Neural crest cell (in vitro differentiated cells): ENCODE measurements at regions not wholly inside any gene's neighbourhood (a gene's known extent, or its start where the extent isn't known, plus 50 kb on each side); places are given as distances from the start of the nearest gene placed in this dataset.
A peak's percentile ranks its signal among the peaks of the same experiment; 100 is the strongest.

Experiments
- DNase-seq: peaks from one replicate; pipeline ENCODE4 v3.0.0; 2021; ENCODE audit warnings: low read depth, mixed read lengths, low spot score
- H3K27ac Mint-ChIP-seq: one replicate; pipeline ENCODE4 v1.8.0; 2021; ENCODE audit warnings: mild to moderate bottlenecking, mixed read lengths; ENCODE audit not compliant: unreplicated experiment
- H3K27me3 Mint-ChIP-seq: 2 replicates; pipeline ENCODE4 v1.8.0; 2021; ENCODE audit warnings: low read depth, mild to moderate bottlenecking, mixed read lengths
- H3K36me3 Mint-ChIP-seq: 2 replicates; pipeline ENCODE4 v1.8.0; 2021; ENCODE audit warnings: low read depth, mild to moderate bottlenecking, mixed read lengths
- H3K4me1 Mint-ChIP-seq: 2 replicates; pipeline ENCODE4 v1.8.0; 2021; ENCODE audit warnings: mixed read lengths
- H3K4me3 Mint-ChIP-seq: one replicate; pipeline ENCODE4 v1.8.0; 2021; ENCODE audit warnings: mild to moderate bottlenecking, mixed read lengths
- H3K9me3 Mint-ChIP-seq: 2 replicates; pipeline ENCODE4 v1.8.0; 2021; ENCODE audit warnings: mixed read lengths
- TF ChIP-seq, protein P1 (sequence below): fragments of 200-600 bp; sonication (generic); conservative IDR thresholded peaks from 2 replicates; pipeline ENCODE4 v1.5.0; 2021; ENCODE audit warnings: antibody characterized with exemption, mild to moderate bottlenecking

GRCh38 chr16:13291591-13292333, 390.4 kb downstream of the SHISA9 start:
- TF ChIP-seq, protein P1, sequence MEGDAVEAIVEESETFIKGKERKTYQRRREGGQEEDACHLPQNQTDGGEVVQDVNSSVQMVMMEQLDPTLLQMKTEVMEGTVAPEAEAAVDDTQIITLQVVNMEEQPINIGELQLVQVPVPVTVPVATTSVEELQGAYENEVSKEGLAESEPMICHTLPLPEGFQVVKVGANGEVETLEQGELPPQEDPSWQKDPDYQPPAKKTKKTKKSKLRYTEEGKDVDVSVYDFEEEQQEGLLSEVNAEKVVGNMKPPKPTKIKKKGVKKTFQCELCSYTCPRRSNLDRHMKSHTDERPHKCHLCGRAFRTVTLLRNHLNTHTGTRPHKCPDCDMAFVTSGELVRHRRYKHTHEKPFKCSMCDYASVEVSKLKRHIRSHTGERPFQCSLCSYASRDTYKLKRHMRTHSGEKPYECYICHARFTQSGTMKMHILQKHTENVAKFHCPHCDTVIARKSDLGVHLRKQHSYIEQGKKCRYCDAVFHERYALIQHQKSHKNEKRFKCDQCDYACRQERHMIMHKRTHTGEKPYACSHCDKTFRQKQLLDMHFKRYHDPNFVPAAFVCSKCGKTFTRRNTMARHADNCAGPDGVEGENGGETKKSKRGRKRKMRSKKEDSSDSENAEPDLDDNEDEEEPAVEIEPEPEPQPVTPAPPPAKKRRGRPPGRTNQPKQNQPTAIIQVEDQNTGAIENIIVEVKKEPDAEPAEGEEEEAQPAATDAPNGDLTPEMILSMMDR = no peak
- H3K27me3 Mint-ChIP-seq = peaks cover 27% of the 10 kb centered on the region
- H3K4me3 Mint-ChIP-seq = no peak overlapping the region
- H3K36me3 Mint-ChIP-seq = no peaks in the 10 kb centered on the region
- H3K9me3 Mint-ChIP-seq = peaks cover 2% of the 10 kb centered on the region
- H3K27ac Mint-ChIP-seq = no peak overlapping the region
- DNase-seq = peak; percentile 18
- no peaks in the 10 kb centered on the region for H3K4me1 Mint-ChIP-seq

- Mint-ChIP-seq H3K36me3 (no peaks in the 10 kb centered on the region), H3K27me3 (peaks cover 26% of the 10 kb centered on the region), H3K9me3 (peaks cover 2% of the 10 kb centered on the region), H3K4me3 (no peak overlapping the region), H3K4me1 (no peaks in the 10 kb centered on the region), H3K27ac (no peak overlapping the region)
- TF ChIP-seq, protein P1 = no peak
- no peak for DNase-seq
These were observed 394.8 kb downstream of the SHISA9 start for GRCh38 chr16:13296206-13296605.

DNA sequence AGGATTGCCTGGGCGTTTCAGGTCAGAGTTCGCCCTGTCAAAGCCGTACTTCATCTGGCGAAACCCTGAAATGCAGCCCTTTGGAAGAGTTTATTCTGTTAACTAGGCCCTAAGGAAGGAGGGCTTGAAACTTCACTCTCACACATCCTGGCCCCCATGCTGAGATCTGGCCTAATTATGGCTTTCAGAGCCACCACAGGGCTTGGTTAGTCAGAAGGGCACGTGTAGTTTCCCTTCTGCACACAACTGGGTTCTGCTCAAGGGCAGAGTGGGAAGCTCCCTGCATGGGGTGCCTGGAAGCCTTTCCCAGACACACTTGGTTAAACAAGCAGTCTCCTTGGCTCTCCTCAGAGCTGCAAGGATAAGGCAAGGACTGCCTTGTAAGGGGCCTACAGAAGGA, 397.3 kb downstream of the SHISA9 start:
- Mint-ChIP-seq H3K4me3 (no peak overlapping the region), H3K36me3 (no peaks in the 10 kb centered on the region), H3K4me1 (no peaks in the 10 kb centered on the region), H3K27me3 (peaks cover 28% of the 10 kb centered on the region), H3K27ac (no peak overlapping the region), H3K9me3 (no peaks in the 10 kb centered on the region)
- no peak for DNase-seq
- TF ChIP-seq, protein P1 = no peak

DNA sequence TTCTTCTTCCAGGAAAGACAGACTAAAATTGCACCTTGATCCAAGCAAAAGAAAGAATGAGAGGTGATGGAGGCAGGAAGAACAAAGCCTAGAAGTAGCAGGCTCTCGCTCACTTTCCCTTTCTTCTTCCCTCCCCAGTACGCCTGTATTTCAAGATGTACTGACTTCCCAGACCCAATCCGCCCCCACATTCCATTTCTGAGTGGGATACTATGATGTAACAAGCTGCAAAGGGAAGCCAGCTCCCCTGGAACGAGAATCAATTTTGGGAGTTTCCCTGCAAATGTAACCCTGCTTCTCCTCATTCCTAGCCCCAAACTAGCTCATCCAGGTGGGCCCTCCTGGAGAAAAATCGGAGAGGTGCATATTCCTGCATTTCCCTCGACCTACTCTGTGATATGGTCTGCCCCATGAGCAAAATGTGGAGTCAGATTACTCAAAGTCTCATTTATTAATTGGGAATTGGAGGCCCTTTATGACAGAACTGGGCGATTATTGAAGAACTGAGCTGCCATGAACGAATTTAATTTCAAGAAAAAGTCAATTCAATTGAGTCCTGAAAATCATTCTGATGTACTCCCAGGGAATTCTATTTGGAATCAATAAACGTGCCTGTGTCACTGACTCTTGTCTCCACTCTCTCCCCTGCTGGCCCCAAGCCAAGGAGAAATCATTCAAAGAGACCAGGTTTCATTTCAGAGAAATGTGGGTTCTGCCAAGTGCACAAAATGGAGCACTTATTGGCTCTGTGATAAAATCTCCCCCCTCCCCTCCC, 398.9 kb downstream of the SHISA9 start:
- Mint-ChIP-seq H3K36me3 (no peaks in the 10 kb centered on the region), H3K4me1 (no peaks in the 10 kb centered on the region), H3K27ac (no peak overlapping the region), H3K4me3 (no peak overlapping the region), H3K27me3 (peaks cover 22% of the 10 kb centered on the region), H3K9me3 (no peaks in the 10 kb centered on the region)
- DNase-seq = no peak
- TF ChIP-seq, protein P1 = no peak

DNA sequence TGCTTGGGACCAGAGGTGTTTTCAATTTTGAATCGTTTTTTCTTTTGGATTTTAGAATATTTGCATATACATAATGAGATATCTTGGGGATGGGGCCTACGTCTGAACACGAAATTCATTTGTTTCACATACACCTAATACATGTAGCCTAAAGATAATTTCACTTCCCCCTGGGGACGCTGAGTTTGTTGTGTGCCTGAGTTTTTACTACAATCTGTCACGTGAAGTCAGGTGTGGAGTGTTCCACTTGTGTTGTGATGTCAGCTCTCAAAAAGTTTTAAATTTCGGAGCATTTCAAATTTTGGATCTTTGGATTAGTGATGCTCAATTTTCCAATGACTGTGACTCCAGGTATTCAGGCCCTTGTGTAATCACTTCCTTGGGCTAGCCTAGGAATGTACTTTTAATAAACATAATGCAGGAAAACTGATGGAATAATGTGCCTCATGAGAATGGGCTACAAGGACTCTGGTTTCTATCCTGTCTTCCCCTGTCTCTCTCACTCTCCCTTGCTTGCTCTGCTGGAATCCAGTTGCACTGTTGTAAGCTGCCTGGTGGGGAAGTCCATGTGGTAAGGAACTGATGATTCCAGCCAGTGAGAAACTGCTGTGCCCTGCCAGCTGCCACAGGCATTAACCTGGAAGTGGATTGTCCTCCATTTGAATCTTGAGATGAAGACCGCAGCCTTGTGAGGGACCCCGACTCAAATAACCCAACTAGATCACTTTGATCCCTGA, 403.8 kb downstream of the SHISA9 start:
- Mint-ChIP-seq H3K4me3 (no peak overlapping the region), H3K4me1 (no peaks in the 10 kb centered on the region)
- TF ChIP-seq, protein P1 = no peak

More for the DNA sequence above, 403.8 kb downstream of the SHISA9 start:
- H3K9me3 Mint-ChIP-seq = no peaks in the 10 kb centered on the region
- peaks cover 14% of the 10 kb centered on the region for H3K27me3 Mint-ChIP-seq
- DNase-seq = no peak
- no peaks in the 10 kb centered on the region for H3K36me3 Mint-ChIP-seq
- H3K27ac Mint-ChIP-seq = no peak overlapping the region
